ENCODE measurements at regions not wholly inside any gene's neighbourhood (a gene's known extent, or its start where the extent isn't known, plus 50 kb on each side); places are given as distances from the start of the nearest gene placed in this dataset.
A peak's percentile ranks its signal among the peaks of the same experiment; 100 is the strongest.
"Not testable (repeated sequence)": the region's sequence is repeated elsewhere in the genome, so short reads cannot be mapped to it uniquely, and the experiment has no call there.

DNA sequence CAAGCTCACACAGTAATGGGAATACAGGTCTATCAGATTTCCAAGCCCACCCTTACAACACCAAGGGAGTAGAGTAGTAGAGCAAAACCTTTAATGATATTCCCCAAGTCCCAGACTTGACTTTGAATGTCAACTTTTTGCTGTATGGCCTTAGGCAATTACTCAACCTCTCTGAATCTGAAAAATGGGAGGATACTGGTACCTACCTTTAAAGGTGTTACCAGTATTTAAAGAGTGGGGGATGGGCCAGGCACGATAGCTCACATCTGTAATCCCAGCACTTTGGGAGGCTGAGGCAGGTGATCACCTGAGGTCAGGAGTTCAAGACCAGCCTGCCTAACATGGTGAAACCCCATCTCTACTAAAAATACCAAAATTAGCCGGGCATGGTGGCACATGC lies 115.2 kb upstream of the TBX5 start:
- H3K27ac ChIP-seq (ENCODE audit: extremely low read depth, low read depth, low read length); CTCF ChIA-PET (ENCODE audit: low intra/inter-chr PET ratio); H3K79me2 ChIP-seq (ENCODE audit: control insufficient read depth, insufficient read depth, low read length); intact Hi-C loops (cut with micrococcal nuclease); BruUV-seq (replicated peaks); H3K9me3 ChIP-seq (replicated peaks; ENCODE audit: control insufficient read depth, insufficient read depth, low read depth, low read length); H3K4me1 ChIP-seq (replicated peaks in 1 of 2; ENCODE audit: control insufficient read depth in 2 of 2, insufficient read depth in 2 of 2, low read length in 2 of 2); H4K20me1 ChIP-seq (replicated peaks; ENCODE audit: control insufficient read depth, insufficient read depth, low read length); H2AFZ ChIP-seq (ENCODE audit: low read depth, low read length); H3K9ac ChIP-seq (ENCODE audit: insufficient read depth in 1 of 2, low read depth in 2 of 2, low read length in 2 of 2); FAIRE-seq; in situ Hi-C loops (cut with MboI); H3K36me3 ChIP-seq (ENCODE audit: control insufficient read depth, insufficient read depth, low read length); DNase-seq (ENCODE audit: extremely low read depth in 1 of 4, low spot score in 3 of 4); POLR2A ChIA-PET; H3K27me3 ChIP-seq (ENCODE audit: control insufficient read depth in 2 of 2, insufficient read depth in 2 of 2, low read length in 2 of 2); ATAC-seq; H3K4me2 ChIP-seq (ENCODE audit: insufficient read depth, low read length); H3K4me3 ChIP-seq; H3K9me1 ChIP-seq (ENCODE audit: control insufficient read depth, insufficient read depth, low read length): not testable (repeated sequence)
- peak; percentile 37 for TF ChIP-seq ZFP36 (IDR thresholded peaks at IDR 0.05; ENCODE audit: low read depth, low read length, partially characterized antibody)
- WGBS (ENCODE audit: insufficient coverage, low coverage, missing lambda C conversion rate): 0% methylated on average over 2 of the region's 2 CpGs

DNA sequence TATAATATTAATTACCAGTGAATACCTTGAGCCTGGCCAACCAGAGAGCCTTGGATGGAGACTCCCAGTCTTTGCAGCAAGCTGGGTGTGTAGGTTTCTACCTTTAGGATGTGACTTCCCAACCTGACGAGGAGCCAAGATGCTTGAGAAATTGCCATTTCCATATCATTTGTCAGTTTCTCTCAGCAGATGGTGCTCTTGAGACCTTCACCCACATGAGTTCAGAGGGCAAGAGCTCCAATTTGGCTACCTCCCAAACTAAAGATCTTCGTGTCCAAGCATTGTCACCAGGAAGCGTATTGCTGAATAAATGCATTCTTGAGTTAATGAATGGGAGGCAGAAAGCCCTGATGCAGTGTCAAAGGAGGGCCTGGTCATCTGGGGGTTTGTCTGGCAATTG lies 106.4 kb upstream of the TBX5 start:
- Histone ChIP-seq H3K9ac (ENCODE audit: insufficient read depth in 1 of 2, low read depth in 2 of 2, low read length in 2 of 2) (no peak overlapping the region), H3K36me3 (ENCODE audit: control insufficient read depth, insufficient read depth, low read length) (no peaks in the 10 kb centered on the region), H4K20me1 (replicated peaks; ENCODE audit: control insufficient read depth, insufficient read depth, low read length) (no peaks in the 10 kb centered on the region), H3K27ac (ENCODE audit: extremely low read depth, low read depth, low read length) (no peak overlapping the region), H3K4me3 (no peak overlapping the region), H3K27me3 (ENCODE audit: control insufficient read depth in 2 of 2, insufficient read depth in 2 of 2, low read length in 2 of 2) (no peaks in the 10 kb centered on the region), H3K79me2 (ENCODE audit: control insufficient read depth, insufficient read depth, low read length) (no peaks in the 10 kb centered on the region), H3K4me2 (ENCODE audit: insufficient read depth, low read length) (no peak overlapping the region), H3K9me1 (ENCODE audit: control insufficient read depth, insufficient read depth, low read length) (no peaks in the 10 kb centered on the region), H3K4me1 (replicated peaks in 1 of 2; ENCODE audit: control insufficient read depth in 2 of 2, insufficient read depth in 2 of 2, low read length in 2 of 2) (no peaks in the 10 kb centered on the region), H2AFZ (ENCODE audit: low read depth, low read length) (no peak overlapping the region), H3K9me3 (replicated peaks; ENCODE audit: control insufficient read depth, insufficient read depth, low read depth, low read length) (no peaks in the 10 kb centered on the region)
- 0% methylated on average over 3 of the region's 3 CpGs for WGBS (ENCODE audit: insufficient coverage, low coverage, missing lambda C conversion rate)
- DNase-seq (ENCODE audit: extremely low read depth in 1 of 4, low spot score in 3 of 4) (peak in 1 of 4 experiments; percentile 3), ATAC-seq (no peak), FAIRE-seq (no peak)
- TF ChIP-seq, protein P1, sequence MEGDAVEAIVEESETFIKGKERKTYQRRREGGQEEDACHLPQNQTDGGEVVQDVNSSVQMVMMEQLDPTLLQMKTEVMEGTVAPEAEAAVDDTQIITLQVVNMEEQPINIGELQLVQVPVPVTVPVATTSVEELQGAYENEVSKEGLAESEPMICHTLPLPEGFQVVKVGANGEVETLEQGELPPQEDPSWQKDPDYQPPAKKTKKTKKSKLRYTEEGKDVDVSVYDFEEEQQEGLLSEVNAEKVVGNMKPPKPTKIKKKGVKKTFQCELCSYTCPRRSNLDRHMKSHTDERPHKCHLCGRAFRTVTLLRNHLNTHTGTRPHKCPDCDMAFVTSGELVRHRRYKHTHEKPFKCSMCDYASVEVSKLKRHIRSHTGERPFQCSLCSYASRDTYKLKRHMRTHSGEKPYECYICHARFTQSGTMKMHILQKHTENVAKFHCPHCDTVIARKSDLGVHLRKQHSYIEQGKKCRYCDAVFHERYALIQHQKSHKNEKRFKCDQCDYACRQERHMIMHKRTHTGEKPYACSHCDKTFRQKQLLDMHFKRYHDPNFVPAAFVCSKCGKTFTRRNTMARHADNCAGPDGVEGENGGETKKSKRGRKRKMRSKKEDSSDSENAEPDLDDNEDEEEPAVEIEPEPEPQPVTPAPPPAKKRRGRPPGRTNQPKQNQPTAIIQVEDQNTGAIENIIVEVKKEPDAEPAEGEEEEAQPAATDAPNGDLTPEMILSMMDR (IDR thresholded peaks at IDR 0.05 in 2 of 3, conservative IDR thresholded peaks at IDR 0.05 in 1 of 3; ENCODE audit: insufficient read depth in 2 of 3, low read depth in 1 of 3, low read length in 3 of 3): peak in 1 of 3 experiments; percentile 2; a peak in 1 of 6 replicates
- no peak for TF ChIP-seq MCM7 (IDR thresholded peaks at IDR 0.05)
- ChIA-PET CTCF (ENCODE audit: low intra/inter-chr PET ratio) (no interaction called here), POLR2A (interaction anchor here (0.7 kb wide), 1 partner anchor 288 kb away, joined by 4 read pairs; no protein-coding TSS in a partner anchor)
- BruUV-seq (replicated peaks): no TSS peak
- intact Hi-C loops (cut with micrococcal nuclease) (no loop called here), in situ Hi-C loops (cut with MboI) (loop anchor here (10.0 kb wide), 1 partner anchor 498 kb away; no protein-coding TSS in a partner anchor)

Data from K562 (cell line).